ENCODE measurements at regions not wholly inside any gene's neighbourhood (a gene's known extent, or its start where the extent isn't known, plus 50 kb on each side); places are given as distances from the start of the nearest gene placed in this dataset.

DNA sequence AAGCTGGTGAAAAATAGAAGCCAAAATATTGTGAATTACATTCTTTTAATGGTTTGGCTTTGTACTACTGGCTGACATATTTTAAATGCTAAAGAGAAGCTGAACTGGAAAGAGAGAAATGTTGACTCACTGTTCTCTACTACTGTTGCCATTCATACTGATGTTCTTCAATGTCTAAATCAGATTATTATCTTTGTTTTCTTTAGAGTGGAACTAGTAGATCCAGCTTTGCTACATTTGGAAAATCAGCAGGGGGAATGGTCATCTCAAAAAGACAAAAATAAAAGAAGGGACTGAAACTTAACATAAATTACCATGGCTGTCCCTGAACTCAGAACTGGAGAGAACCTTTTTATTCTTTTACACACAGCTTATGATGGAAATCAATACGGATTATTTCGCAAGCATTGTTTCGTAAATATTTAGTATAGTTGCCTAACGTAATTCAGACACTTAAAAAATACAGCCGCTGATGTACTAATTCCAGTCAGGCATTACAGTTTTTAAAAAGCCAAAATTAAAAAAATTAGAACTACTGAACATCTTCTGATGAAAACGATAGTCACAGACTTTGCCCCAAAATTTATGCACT lies 76.3 kb upstream of the OTX2 start:
- no peak overlapping the region for H3K4me3 Mint-ChIP-seq
- H3K9me3 Mint-ChIP-seq = no peaks in the 10 kb centered on the region
- no peak overlapping the region for H3K27ac Mint-ChIP-seq (ENCODE audit: unreplicated experiment)
- TF ChIP-seq, protein P1, sequence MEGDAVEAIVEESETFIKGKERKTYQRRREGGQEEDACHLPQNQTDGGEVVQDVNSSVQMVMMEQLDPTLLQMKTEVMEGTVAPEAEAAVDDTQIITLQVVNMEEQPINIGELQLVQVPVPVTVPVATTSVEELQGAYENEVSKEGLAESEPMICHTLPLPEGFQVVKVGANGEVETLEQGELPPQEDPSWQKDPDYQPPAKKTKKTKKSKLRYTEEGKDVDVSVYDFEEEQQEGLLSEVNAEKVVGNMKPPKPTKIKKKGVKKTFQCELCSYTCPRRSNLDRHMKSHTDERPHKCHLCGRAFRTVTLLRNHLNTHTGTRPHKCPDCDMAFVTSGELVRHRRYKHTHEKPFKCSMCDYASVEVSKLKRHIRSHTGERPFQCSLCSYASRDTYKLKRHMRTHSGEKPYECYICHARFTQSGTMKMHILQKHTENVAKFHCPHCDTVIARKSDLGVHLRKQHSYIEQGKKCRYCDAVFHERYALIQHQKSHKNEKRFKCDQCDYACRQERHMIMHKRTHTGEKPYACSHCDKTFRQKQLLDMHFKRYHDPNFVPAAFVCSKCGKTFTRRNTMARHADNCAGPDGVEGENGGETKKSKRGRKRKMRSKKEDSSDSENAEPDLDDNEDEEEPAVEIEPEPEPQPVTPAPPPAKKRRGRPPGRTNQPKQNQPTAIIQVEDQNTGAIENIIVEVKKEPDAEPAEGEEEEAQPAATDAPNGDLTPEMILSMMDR (conservative IDR thresholded peaks at IDR 0.05) = no peak
- H3K36me3 Mint-ChIP-seq (ENCODE audit: low read depth) = no peaks in the 10 kb centered on the region
- no peak for DNase-seq (ENCODE audit: low read depth, low spot score)
- peaks cover 37% of the 10 kb centered on the region for H3K27me3 Mint-ChIP-seq (ENCODE audit: low read depth)
- peaks cover 26% of the 10 kb centered on the region for H3K4me1 Mint-ChIP-seq

DNA sequence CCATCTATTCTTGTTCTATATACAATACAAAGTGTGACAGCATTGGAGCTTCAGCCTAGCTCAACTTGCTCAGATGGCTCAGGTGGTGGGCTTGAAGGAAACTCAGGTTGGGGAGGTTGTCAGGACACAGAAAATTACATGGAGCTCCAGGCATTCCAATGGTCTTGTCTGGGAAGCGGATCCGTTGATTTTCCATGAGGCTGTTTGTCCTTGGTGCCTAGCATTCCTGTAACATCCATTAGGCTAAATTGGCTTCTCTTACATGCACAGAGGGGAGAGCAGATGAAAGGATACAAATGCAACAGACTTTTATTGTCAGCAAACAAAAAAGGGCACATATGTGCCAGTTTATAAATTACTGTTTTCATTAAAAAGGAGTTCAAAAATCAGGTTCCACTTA lies 75.5 kb upstream of the OTX2 start:
- H3K36me3 Mint-ChIP-seq (ENCODE audit: low read depth) = no peaks in the 10 kb centered on the region

DNA sequence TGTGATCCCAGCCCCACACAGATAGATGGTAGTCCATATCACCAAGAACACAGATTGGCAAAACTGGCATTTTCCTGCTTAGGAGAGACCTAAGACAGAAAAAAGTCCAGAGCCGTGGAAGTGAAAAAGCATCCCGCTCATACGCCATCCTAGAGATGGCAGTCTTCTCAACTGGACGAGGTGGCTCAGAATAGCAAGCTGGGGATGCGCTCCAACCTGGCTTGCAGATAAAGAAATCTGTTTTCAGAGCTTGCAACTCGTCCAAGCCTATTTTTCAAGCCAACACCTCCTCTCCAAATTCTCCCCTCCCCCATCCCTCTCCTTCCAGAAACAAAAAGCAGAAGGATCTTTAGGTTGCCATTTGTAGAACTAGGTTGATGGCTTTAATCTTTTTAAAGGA lies 74.3 kb upstream of the OTX2 start:
- Mint-ChIP-seq H3K36me3 (ENCODE audit: low read depth) (no peaks in the 10 kb centered on the region), H3K27ac (ENCODE audit: unreplicated experiment) (no peak overlapping the region), H3K27me3 (ENCODE audit: low read depth) (peaks cover 44% of the 10 kb centered on the region), H3K4me3 (no peak overlapping the region), H3K4me1 (peaks cover 22% of the 10 kb centered on the region), H3K9me3 (no peaks in the 10 kb centered on the region)
- TF ChIP-seq, protein P1 (conservative IDR thresholded peaks at IDR 0.05) = no peak
- DNase-seq (ENCODE audit: low read depth, low spot score) = no peak

More for the DNA sequence above, 75.5 kb upstream of the OTX2 start:
- peaks cover 37% of the 10 kb centered on the region for H3K27me3 Mint-ChIP-seq (ENCODE audit: low read depth)
- no peak overlapping the region for H3K4me3 Mint-ChIP-seq
- TF ChIP-seq, protein P1 (conservative IDR thresholded peaks at IDR 0.05) = no peak
- no peak for DNase-seq (ENCODE audit: low read depth, low spot score)
- H3K4me1 Mint-ChIP-seq = peaks cover 22% of the 10 kb centered on the region
- no peak overlapping the region for H3K27ac Mint-ChIP-seq (ENCODE audit: unreplicated experiment)
- H3K9me3 Mint-ChIP-seq = no peaks in the 10 kb centered on the region

DNA sequence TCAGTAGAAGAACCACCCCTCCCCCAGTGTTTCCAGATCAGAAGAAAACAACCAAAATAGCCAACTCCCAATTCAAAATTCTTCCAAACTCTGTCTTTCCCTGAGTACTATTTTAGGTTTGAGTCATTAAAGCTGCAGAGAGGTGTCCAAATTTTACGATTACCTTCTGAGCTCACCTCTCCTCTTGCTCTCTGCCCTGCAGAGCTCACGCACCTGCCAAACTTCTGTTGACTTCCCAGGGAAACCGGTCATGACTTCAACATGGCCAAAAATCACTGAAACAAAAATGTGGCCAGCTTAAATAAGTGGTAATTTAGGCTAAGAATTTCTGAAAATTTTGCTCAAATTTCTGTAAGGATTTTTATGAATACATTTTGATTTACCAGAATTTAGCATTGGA lies 70.9 kb upstream of the OTX2 start:
- H3K27ac Mint-ChIP-seq (ENCODE audit: unreplicated experiment) = no peak overlapping the region
- H3K4me3 Mint-ChIP-seq = no peak overlapping the region
- no peaks in the 10 kb centered on the region for H3K36me3 Mint-ChIP-seq (ENCODE audit: low read depth)
- no peak for DNase-seq (ENCODE audit: low read depth, low spot score)
- TF ChIP-seq, protein P1 (conservative IDR thresholded peaks at IDR 0.05) = no peak
- no peaks in the 10 kb centered on the region for H3K9me3 Mint-ChIP-seq
- peaks cover 4% of the 10 kb centered on the region for H3K4me1 Mint-ChIP-seq
- peaks cover 47% of the 10 kb centered on the region for H3K27me3 Mint-ChIP-seq (ENCODE audit: low read depth)

DNA sequence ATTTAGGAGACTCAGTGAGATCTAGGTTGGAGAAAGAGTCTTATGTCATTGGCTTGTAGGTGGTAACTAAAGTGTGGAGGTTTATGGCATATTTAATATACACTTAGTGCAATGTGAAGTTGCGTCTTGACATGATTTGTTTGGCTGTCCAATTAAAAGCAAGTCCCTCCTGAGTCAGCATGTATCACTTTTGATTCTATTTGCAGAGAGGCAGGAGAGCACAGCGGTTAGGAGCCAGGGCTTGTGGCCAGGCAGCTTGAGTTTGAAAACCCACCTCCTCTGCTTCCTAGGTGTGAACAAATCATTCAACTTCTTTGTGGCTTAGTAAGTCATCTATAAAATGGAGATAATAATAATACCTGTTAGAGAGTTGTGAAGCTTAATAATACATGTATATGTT lies 68.5 kb upstream of the OTX2 start:
- Mint-ChIP-seq H3K36me3 (ENCODE audit: low read depth) (no peaks in the 10 kb centered on the region), H3K27ac (ENCODE audit: unreplicated experiment) (no peak overlapping the region), H3K27me3 (ENCODE audit: low read depth) (peaks cover 47% of the 10 kb centered on the region), H3K4me3 (no peak overlapping the region), H3K9me3 (no peaks in the 10 kb centered on the region), H3K4me1 (peaks cover 4% of the 10 kb centered on the region)
- TF ChIP-seq, protein P1 (conservative IDR thresholded peaks at IDR 0.05) = no peak
- no peak for DNase-seq (ENCODE audit: low read depth, low spot score)
